AG04450 (cell line): ENCODE measurements at regions not wholly inside any gene's neighbourhood (a gene's known extent, or its start where the extent isn't known, plus 50 kb on each side); places are given as distances from the start of the nearest gene placed in this dataset.

Experiments
- CTCF ChIA-PET: fragments of 300-600, 350-600 bp; formaldehyde crosslinking; extraction: SDS; loops from one replicate; lab custom pipeline; 2022; ENCODE audit warnings: antibody characterized with exemption, inconsistent platforms; lab: Charles Lee
- POLR2A ChIA-PET: fragments of 350-600 bp; formaldehyde crosslinking; extraction: SDS; loops from one replicate; lab custom pipeline; 2021; ENCODE audit warnings: antibody characterized with exemption, inconsistent platforms; lab: Yijun Ruan, JAX
- DNase-seq: peaks from one replicate; pipeline ENCODE4 v3.0.0-alpha.2; 2011; ENCODE audit warnings: low read depth, low spot score
- H3K27ac ChIP-seq: one replicate; pipeline ENCODE4 v1.5.1; 2012; ENCODE audit warnings: low read depth, low read length, control low read depth
- H3K27me3 ChIP-seq: one replicate; pipeline ENCODE4 v1.6.0; 2012; ENCODE audit warnings: low read length; ENCODE audit not compliant: control insufficient read depth, insufficient read depth
- H3K4me3 ChIP-seq: 2 replicates; pipeline ENCODE4 v1.5.1; 2011; ENCODE audit warnings: mild to moderate bottlenecking, low read depth, low read length, control low read depth
- H3K9me3 ChIP-seq: 2 replicates; pipeline ENCODE4 v1.5.1; 2012; ENCODE audit warnings: low read length; ENCODE audit not compliant: control insufficient read depth, insufficient read depth
- CTCF ChIP-seq: IDR thresholded peaks from 2 replicates; pipeline ENCODE4 v1.5.1; 2011; ENCODE audit warnings: low read depth, low read length, control low read depth, inconsistent platforms

GRCh38 chr7:18117482-18117881 is 89.8 kb upstream of the PRPS1L1 start:
- no peaks in the 10 kb centered on the region for H3K27me3 ChIP-seq
- H3K27ac ChIP-seq: no peak overlapping the region
- no peak for TF ChIP-seq CTCF
- H3K4me3 ChIP-seq: no peak overlapping the region
- DNase-seq: peak; percentile 8
- CTCF ChIA-PET: interaction anchor here (4.6 kb wide), 1 partner anchor 346 kb away, joined by 39 read pairs; no protein-coding TSS in a partner anchor
- POLR2A ChIA-PET: no interaction called here
- H3K9me3 ChIP-seq: no peaks in the 10 kb centered on the region

- H3K27ac ChIP-seq: no peak overlapping the region
- H3K4me3 ChIP-seq: no peak overlapping the region
- CTCF ChIA-PET: interaction anchor here (0.6 to 4.6 kb wide), 4 partner anchors 137 to 439 kb away, joined by 3 to 39 read pairs (median 4); no protein-coding TSS in a partner anchor
- TF ChIP-seq CTCF: peak; percentile 46
- no peak for DNase-seq
- no peaks in the 10 kb centered on the region for H3K9me3 ChIP-seq
- POLR2A ChIA-PET: no interaction called here
- H3K27me3 ChIP-seq: no peaks in the 10 kb centered on the region
Measured at GRCh38 chr7:18119985-18120384, 92.3 kb upstream of the PRPS1L1 start.

- POLR2A ChIA-PET: no interaction called here
- Histone ChIP-seq H3K27me3 (no peaks in the 10 kb centered on the region), H3K4me3 (no peak overlapping the region), H3K27ac (no peak overlapping the region), H3K9me3 (no peaks in the 10 kb centered on the region)
- no peak for DNase-seq
- TF ChIP-seq CTCF: no peak
- CTCF ChIA-PET: interaction anchor here (0.6 kb wide), 1 partner anchor 353 kb away, joined by 3 read pairs; no protein-coding TSS in a partner anchor
Measured at GRCh38 chr7:18123508-18124239, 96.0 kb upstream of the PRPS1L1 start.

- no peaks in the 10 kb centered on the region for H3K9me3 ChIP-seq
- POLR2A ChIA-PET: no interaction called here
- CTCF ChIA-PET: no interaction called here
- TF ChIP-seq CTCF: no peak
- H3K4me3 ChIP-seq: no peak overlapping the region
- no peak for DNase-seq
- no peak overlapping the region for H3K27ac ChIP-seq
- H3K27me3 ChIP-seq: no peaks in the 10 kb centered on the region
Measured at GRCh38 chr7:18125476-18125875, 97.8 kb upstream of the PRPS1L1 start.

GRCh38 chr7:18126281-18126680 is 98.6 kb upstream of the PRPS1L1 start:
- POLR2A ChIA-PET: no interaction called here
- CTCF ChIA-PET: interaction anchor here (0.7 kb wide), 1 partner anchor 62 kb away, joined by 3 read pairs; no protein-coding TSS in a partner anchor
- TF ChIP-seq CTCF: no peak

More at GRCh38 chr7:18126281-18126680, 98.6 kb upstream of the PRPS1L1 start:
- Histone ChIP-seq H3K27ac (no peak overlapping the region), H3K4me3 (no peak overlapping the region), H3K27me3 (no peaks in the 10 kb centered on the region), H3K9me3 (no peaks in the 10 kb centered on the region)
- DNase-seq: no peak
